GM12872 (cell line): ENCODE measurements at regions not wholly inside any gene's neighbourhood (a gene's known extent, or its start where the extent isn't known, plus 50 kb on each side); places are given as distances from the start of the nearest gene placed in this dataset.

Experiments
- CTCF ChIP-seq: IDR thresholded peaks from 3 replicates; pipeline ENCODE4 v1.5.1; 2011; ENCODE audit warnings: low read depth, mild to moderate bottlenecking, low read length, moderate library complexity; ENCODE audit not compliant: insufficient read depth

GRCh38 chr13:80235166-80235966 is 105.6 kb downstream of the SPRY2 start:
- TF ChIP-seq CTCF = no peak

DNA sequence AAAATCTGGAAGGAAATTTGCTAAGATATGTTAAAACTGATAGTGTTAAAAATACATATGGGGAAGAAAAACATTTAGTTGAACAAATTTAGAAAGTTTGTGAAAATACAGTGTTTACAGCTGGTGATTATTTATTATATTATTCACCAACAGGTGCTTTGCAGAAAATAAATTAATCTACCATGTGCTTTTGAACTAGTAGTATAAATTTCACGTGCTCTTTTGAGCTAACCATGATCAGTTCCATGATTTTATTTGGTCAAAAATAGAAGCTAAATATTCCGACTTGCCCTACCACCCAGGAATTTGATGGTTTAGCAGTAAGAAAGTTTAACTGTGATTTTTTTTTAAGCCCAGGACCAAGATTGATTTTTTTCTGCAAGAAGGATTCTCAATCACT is 113.3 kb downstream of the SPRY2 start:
- TF ChIP-seq CTCF = no peak

- no peak for TF ChIP-seq CTCF
Measured at GRCh38 chr13:80226645-80227044, 114.3 kb downstream of the SPRY2 start.

- no peak for TF ChIP-seq CTCF
Measured at GRCh38 chr13:80224468-80224867, 116.5 kb downstream of the SPRY2 start.

- no peak for TF ChIP-seq CTCF
Measured at GRCh38 chr13:80217614-80218456, 123.1 kb downstream of the SPRY2 start.

GRCh38 chr13:80215368-80215767 is 125.6 kb downstream of the SPRY2 start:
- no peak for TF ChIP-seq CTCF

DNA sequence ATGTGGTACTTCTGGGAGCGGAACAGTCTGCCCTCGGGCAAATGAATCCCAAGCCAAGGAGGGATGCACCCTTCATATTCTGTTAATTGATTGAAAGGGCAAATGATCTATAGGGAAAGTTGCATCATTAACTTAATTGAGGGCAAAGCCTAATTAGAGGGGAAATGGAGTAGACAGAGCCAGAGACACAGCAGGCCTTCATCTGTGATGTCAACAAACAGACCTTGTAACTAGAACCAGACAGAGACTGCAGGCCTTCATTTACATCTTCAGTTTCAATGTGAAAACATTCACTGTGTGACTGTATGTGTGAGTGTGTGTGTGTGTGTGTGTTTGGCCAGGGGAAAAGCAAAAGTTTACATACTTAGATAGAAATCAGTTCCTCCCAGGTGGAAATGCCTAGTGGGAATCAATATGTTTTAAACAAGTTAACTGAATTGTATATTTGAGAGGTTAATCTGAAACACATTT is 126.4 kb downstream of the SPRY2 start:
- TF ChIP-seq CTCF = no peak
